WTC11 (cell line): ENCODE measurements at regions not wholly inside any gene's neighbourhood (a gene's known extent, or its start where the extent isn't known, plus 50 kb on each side); places are given as distances from the start of the nearest gene placed in this dataset.
A peak's percentile ranks its signal among the peaks of the same experiment; 100 is the strongest.

Experiments used
- ATAC-seq: fragments of 200-7000 bp; cut with Tn5 transposase; 2 replicates; pipeline ENCODE4 v1.10.0; 2021; ENCODE audit warnings: mild to moderate bottlenecking, moderate library complexity
- CTCF ChIA-PET: fragments of 300-600 bp; sonication (Branson Sonifier 250); formaldehyde crosslinking; loops from one replicate; lab custom pipeline; 2021; ENCODE audit warnings: antibody characterized with exemption; lab: Charles Lee
- POLR2A ChIA-PET: fragments of 350-600 bp; sonication (Branson Sonifier 250); formaldehyde crosslinking; loops from one replicate; lab custom pipeline; 2021; ENCODE audit warnings: antibody characterized with exemption; lab: Charles Lee
- DNase-seq: peaks from one replicate; pipeline ENCODE4 v3.0.0; 2021; ENCODE audit warnings: low spot score
- H3K27ac Mint-ChIP-seq: 2 replicates; pipeline ENCODE4 v1.8.0; 2021; ENCODE audit warnings: mixed read lengths
- H3K27me3 Mint-ChIP-seq: 2 replicates; pipeline ENCODE4 v1.8.0; 2021; ENCODE audit warnings: low read depth, mild to moderate bottlenecking, moderate library complexity, mixed read lengths
- H3K36me3 Mint-ChIP-seq: 2 replicates; pipeline ENCODE4 v1.8.0; 2021; ENCODE audit warnings: mixed read lengths
- H3K4me1 Mint-ChIP-seq: 2 replicates; pipeline ENCODE4 v1.8.0; 2022; ENCODE audit warnings: mixed read lengths
- H3K4me3 Mint-ChIP-seq: 2 replicates; pipeline ENCODE4 v1.8.0; 2021; ENCODE audit warnings: mild to moderate bottlenecking, moderate library complexity, mixed read lengths
- H3K9me3 Mint-ChIP-seq: 2 replicates; pipeline ENCODE4 v1.8.0; 2021; ENCODE audit warnings: mixed read lengths
- EMX1 ChIP-seq: fragments of 250-450 bp; sonication (Bioruptor Pico); IDR thresholded peaks from 2 replicates; pipeline ENCODE4 v1.8.0; 2021; ENCODE audit warnings: mild to moderate bottlenecking
- ESRRA ChIP-seq: sonication (generic); formaldehyde crosslinking; IDR thresholded peaks from 2 replicates; pipeline ENCODE4 v1.8.1; 2022; ENCODE audit warnings: mild to moderate bottlenecking, missing genetic modification reagents, borderline replicate concordance
- GRHL2 ChIP-seq: fragments of 250-450 bp; sonication (Bioruptor Pico); IDR thresholded peaks from 2 replicates; pipeline ENCODE4 v1.8.0; 2022; ENCODE audit warnings: mild to moderate bottlenecking, moderate library complexity; ENCODE audit not compliant: insufficient replicate concordance, severe bottlenecking
- NFE2L1 ChIP-seq: sonication (generic); formaldehyde crosslinking; IDR thresholded peaks from 2 replicates; pipeline ENCODE4 v1.8.1; 2023; ENCODE audit warnings: missing genetic modification reagents
- SMAD4 ChIP-seq: sonication (generic); formaldehyde crosslinking; IDR thresholded peaks from 2 replicates; pipeline ENCODE4 v1.8.0; 2022; ENCODE audit warnings: mild to moderate bottlenecking, missing genetic modification reagents
- SOX15 ChIP-seq: fragments of 250-450 bp; sonication (Bioruptor Pico); IDR thresholded peaks from 2 replicates; pipeline ENCODE4 v1.9.0; 2021; ENCODE audit warnings: mild to moderate bottlenecking
- TEAD1 ChIP-seq: sonication (generic); formaldehyde crosslinking; IDR thresholded peaks from 2 replicates; pipeline ENCODE4 v1.8.0; 2022; ENCODE audit warnings: mild to moderate bottlenecking, missing genetic modification reagents
- ZNF671 ChIP-seq: fragments of 250-450 bp; sonication (Bioruptor Pico); IDR thresholded peaks from 2 replicates; pipeline ENCODE4 v1.8.0; 2021; ENCODE audit warnings: mild to moderate bottlenecking
- TF ChIP-seq, protein P1 (sequence below): sonication (generic); formaldehyde crosslinking; IDR thresholded peaks from 2 replicates; pipeline ENCODE4 v1.8.1; 2023; ENCODE audit warnings: mild to moderate bottlenecking, missing genetic modification reagents, borderline replicate concordance
- TF ChIP-seq, protein P2 (sequence below): sonication (generic); formaldehyde crosslinking; IDR thresholded peaks from 2 replicates; pipeline ENCODE4 v1.8.0; 2023; ENCODE audit warnings: missing genetic modification reagents
- TF ChIP-seq, protein P3 (sequence below): fragments of 250-450 bp; sonication (Bioruptor Pico); conservative IDR thresholded peaks from 2 replicates; pipeline ENCODE4 v1.9.0; 2021; ENCODE audit warnings: mild to moderate bottlenecking
- TF ChIP-seq, protein P4 (sequence below): sonication (generic); formaldehyde crosslinking; IDR thresholded peaks from 2 replicates; pipeline ENCODE4 v1.8.0; 2022; ENCODE audit warnings: mild to moderate bottlenecking, missing genetic modification reagents

DNA sequence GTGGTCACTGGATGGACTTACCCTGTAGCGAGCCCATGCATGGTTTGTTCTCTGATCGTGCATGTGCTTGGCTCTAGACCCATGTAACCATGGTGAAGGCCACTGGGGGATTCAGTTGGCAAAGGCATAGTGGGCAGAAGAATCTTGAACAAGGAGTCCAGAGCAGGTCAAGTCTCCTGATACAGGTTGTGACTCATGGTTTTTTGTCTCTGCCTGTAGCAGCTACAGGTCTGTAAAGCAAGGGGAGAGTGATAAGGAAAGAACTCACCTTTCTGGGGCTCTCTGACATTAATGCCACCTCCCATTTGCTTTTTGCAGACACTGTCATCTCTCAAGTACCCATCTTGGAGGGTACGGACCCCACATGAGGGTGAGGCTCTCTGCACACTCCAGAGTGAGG, 153.4 kb upstream of the CAMK1G start:
- no peak for TF ChIP-seq NFE2L1 (CRISPR knock-in tag)
- no peak for TF ChIP-seq SOX15 (CRISPR knock-in tag)
- ChIA-PET POLR2A (no interaction called here), CTCF (no interaction called here)
- peak overlapping the region; percentile 89 for H3K4me3 Mint-ChIP-seq
- peaks cover 29% of the 10 kb centered on the region for H3K36me3 Mint-ChIP-seq
- H3K27me3 Mint-ChIP-seq, result no peaks in the 10 kb centered on the region
- DNase-seq, result no peak
- H3K27ac Mint-ChIP-seq, result peak overlapping the region; percentile 95
- H3K9me3 Mint-ChIP-seq, result 0 out of 2 replicates have a peak, but pooled peaks cover 4% of the 10 kb centered on the region
- no peak for ATAC-seq
- H3K4me1 Mint-ChIP-seq, result peaks cover 90% of the 10 kb centered on the region

DNA sequence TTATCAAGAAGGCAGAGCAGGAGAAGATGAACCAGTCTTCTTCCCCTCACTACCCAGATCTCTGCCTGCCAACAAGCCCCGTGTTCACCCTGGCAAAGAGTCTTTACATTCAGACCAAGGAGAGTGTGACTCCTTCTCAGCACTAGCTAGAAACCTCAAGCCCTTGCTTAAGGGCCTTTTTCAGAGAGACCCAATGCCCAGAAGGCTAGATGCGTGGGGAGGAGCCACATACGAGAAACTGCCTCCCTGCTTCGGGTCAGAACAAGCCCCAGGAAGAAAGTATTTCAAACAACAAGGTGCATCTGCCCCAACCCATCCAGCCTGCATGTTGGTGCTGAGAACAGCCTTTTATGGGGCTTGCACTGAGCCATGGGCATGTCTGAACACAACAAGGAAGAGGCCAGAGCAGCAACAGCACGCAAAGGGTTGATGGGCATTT, 152.7 kb upstream of the CAMK1G start:
- H3K36me3 Mint-ChIP-seq, result peaks cover 29% of the 10 kb centered on the region
- ChIA-PET POLR2A (no interaction called here), CTCF (interaction anchor here (1.3 kb wide), 1 partner anchor 223 kb away, joined by 3 read pairs; no protein-coding TSS in a partner anchor)
- no peak for TF ChIP-seq ZNF671 (CRISPR knock-in tag)
- TF ChIP-seq, protein P1, sequence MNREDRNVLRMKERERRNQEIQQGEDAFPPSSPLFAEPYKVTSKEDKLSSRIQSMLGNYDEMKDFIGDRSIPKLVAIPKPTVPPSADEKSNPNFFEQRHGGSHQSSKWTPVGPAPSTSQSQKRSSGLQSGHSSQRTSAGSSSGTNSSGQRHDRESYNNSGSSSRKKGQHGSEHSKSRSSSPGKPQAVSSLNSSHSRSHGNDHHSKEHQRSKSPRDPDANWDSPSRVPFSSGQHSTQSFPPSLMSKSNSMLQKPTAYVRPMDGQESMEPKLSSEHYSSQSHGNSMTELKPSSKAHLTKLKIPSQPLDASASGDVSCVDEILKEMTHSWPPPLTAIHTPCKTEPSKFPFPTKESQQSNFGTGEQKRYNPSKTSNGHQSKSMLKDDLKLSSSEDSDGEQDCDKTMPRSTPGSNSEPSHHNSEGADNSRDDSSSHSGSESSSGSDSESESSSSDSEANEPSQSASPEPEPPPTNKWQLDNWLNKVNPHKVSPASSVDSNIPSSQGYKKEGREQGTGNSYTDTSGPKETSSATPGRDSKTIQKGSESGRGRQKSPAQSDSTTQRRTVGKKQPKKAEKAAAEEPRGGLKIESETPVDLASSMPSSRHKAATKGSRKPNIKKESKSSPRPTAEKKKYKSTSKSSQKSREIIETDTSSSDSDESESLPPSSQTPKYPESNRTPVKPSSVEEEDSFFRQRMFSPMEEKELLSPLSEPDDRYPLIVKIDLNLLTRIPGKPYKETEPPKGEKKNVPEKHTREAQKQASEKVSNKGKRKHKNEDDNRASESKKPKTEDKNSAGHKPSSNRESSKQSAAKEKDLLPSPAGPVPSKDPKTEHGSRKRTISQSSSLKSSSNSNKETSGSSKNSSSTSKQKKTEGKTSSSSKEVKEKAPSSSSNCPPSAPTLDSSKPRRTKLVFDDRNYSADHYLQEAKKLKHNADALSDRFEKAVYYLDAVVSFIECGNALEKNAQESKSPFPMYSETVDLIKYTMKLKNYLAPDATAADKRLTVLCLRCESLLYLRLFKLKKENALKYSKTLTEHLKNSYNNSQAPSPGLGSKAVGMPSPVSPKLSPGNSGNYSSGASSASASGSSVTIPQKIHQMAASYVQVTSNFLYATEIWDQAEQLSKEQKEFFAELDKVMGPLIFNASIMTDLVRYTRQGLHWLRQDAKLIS, result 0 out of 2 replicates have a peak, but pooled peaks have one; percentile 32
- H3K4me3 Mint-ChIP-seq, result peak overlapping the region; percentile 89
- H3K27me3 Mint-ChIP-seq, result no peaks in the 10 kb centered on the region
- H3K4me1 Mint-ChIP-seq, result peaks cover 92% of the 10 kb centered on the region
- DNase-seq (no peak), ATAC-seq (no peak)
- 0 out of 2 replicates have a peak, but pooled peaks cover 1% of the 10 kb centered on the region for H3K9me3 Mint-ChIP-seq
- peak overlapping the region; percentile 95 for H3K27ac Mint-ChIP-seq

DNA sequence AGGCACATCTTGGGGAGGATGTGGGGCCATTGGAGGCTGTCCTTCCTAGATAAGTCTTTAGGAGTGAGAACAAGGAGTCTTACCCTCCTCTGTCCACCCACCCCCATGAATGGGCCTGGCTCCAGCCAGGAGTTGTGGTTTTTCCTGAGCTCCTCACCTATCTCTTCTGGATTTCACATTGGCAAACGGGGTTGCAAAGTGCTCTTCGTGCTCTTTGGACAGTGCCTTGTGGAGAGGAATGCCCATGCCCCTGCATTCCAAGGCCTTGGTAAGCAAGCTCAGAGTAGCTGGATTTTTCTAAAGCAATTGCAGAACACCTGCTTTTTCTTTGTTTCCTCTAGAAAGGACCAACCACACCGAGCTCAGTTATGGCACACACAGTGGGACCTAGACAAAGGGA, 152.1 kb upstream of the CAMK1G start:
- Mint-ChIP-seq H3K27me3 (no peaks in the 10 kb centered on the region), H3K9me3 (no peaks in the 10 kb centered on the region), H3K27ac (peak overlapping the region; percentile 95), H3K36me3 (peaks cover 29% of the 10 kb centered on the region), H3K4me3 (peak overlapping the region; percentile 89), H3K4me1 (peaks cover 94% of the 10 kb centered on the region)
- no peak for ATAC-seq
- ChIA-PET CTCF (interaction anchor here (1.3 kb wide), 1 partner anchor 224 kb away, joined by 3 read pairs; no protein-coding TSS in a partner anchor), POLR2A (no interaction called here)
- TF ChIP-seq GRHL2 (CRISPR knock-in tag), result no peak
- no peak for TF ChIP-seq EMX1
- no peak for TF ChIP-seq SMAD4
- no peak for DNase-seq

DNA sequence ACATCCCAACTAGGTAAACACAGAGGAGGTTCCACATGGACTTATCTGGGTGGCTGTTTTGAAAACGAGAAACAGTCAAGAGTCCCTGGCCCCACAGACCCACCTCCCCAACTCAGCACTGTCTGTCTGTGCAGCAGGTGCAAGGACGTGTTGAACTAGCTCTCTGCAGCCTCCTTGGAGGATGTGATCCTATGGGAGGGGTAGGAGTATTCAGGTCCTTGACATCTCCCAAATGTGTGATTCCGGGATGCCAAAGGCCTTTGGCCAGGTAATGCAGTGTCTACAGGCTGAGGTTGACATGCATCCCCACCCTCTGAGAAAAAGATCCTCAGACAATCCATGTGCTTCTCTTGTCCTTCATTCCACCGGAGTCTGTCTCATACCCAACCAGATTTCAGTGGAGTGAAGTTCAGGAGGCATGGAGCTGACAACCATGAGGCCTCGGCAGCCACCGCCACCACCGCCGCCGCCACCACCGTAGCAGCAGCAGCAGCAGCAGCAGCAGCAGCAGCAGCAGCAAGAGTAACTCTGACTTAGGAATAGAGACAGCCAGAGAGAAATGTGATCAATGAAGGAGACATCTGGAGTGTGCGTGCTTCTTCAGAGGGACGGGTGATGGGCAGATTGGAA, 151.6 kb upstream of the CAMK1G start:
- Mint-ChIP-seq H3K4me1 (peaks cover 89% of the 10 kb centered on the region), H3K36me3 (peaks cover 29% of the 10 kb centered on the region), H3K27ac (peak overlapping the region; percentile 95), H3K4me3 (peak overlapping the region; percentile 89), H3K9me3 (no peaks in the 10 kb centered on the region), H3K27me3 (no peaks in the 10 kb centered on the region)
- TF ChIP-seq, protein P2, sequence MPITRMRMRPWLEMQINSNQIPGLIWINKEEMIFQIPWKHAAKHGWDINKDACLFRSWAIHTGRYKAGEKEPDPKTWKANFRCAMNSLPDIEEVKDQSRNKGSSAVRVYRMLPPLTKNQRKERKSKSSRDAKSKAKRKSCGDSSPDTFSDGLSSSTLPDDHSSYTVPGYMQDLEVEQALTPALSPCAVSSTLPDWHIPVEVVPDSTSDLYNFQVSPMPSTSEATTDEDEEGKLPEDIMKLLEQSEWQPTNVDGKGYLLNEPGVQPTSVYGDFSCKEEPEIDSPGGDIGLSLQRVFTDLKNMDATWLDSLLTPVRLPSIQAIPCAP (CRISPR knock-in tag), result no peak
- TF ChIP-seq, protein P3, sequence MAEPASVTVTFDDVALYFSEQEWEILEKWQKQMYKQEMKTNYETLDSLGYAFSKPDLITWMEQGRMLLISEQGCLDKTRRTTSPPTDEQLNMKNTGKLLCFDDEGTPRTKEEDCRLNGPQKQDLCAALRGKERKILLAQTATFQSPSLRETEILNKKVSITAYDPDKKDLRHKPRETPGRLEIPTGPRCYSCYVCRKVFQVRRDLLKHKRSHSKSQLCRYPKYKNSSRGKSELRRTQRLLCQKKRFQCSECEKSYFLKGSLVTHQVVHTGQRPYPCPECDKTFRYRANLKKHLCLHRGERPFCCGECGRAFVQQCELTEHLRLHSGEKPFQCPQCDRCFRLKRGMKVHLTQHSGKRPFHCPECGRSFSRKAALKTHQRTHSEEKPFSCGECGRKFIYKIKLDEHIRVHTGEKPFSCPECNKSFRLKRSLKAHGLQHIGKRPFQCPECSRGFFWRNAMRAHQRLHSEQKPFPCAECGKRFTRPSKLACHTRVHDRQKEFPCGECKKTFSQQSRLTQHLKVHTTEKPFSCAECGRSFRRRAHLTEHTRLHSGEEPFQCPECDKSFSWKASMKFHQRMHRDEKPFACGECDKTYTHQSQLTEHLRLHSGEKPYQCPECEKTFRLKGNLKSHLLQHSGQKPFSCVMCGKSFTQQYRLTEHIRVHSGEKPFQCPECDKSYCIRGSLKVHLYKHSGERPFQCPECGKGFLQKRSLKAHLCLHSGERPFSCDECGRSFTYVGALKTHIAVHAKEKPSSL (CRISPR knock-in tag), result no peak
- TF ChIP-seq TEAD1 (no peak), ESRRA (no peak)
- TF ChIP-seq, protein P4, sequence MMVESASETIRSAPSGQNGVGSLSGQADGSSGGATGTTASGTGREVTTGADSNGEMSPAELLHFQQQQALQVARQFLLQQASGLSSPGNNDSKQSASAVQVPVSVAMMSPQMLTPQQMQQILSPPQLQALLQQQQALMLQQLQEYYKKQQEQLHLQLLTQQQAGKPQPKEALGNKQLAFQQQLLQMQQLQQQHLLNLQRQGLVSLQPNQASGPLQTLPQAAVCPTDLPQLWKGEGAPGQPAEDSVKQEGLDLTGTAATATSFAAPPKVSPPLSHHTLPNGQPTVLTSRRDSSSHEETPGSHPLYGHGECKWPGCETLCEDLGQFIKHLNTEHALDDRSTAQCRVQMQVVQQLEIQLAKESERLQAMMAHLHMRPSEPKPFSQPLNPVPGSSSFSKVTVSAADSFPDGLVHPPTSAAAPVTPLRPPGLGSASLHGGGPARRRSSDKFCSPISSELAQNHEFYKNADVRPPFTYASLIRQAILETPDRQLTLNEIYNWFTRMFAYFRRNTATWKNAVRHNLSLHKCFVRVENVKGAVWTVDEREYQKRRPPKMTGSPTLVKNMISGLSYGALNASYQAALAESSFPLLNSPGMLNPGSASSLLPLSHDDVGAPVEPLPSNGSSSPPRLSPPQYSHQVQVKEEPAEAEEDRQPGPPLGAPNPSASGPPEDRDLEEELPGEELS (CRISPR knock-in tag), result 0 out of 2 replicates have a peak, but pooled peaks have one; percentile 53
- TF ChIP-seq, all 79 proteins: peak for 1
- no peak for DNase-seq
- CTCF ChIA-PET, result interaction anchor here (1.3 kb wide), 1 partner anchor 224 kb away, joined by 3 read pairs; no protein-coding TSS in a partner anchor
- POLR2A ChIA-PET, result no interaction called here
- no peak for ATAC-seq
